IMR-90 (cell line): ENCODE measurements at regions not wholly inside any gene's neighbourhood (a gene's known extent, or its start where the extent isn't known, plus 50 kb on each side); places are given as distances from the start of the nearest gene placed in this dataset.

Experiments used
- CHD1 ChIP-seq: IDR thresholded peaks from 2 replicates; pipeline ENCODE4 v1.6.1; 2012; ENCODE audit warnings: low read depth, low read length, improper control_type of control experiment
- NFE2L2 ChIP-seq: fragments of 150-350 bp; IDR thresholded peaks from 2 replicates; pipeline ENCODE4 v1.6.1; 2016; ENCODE audit warnings: low read depth, mild to moderate bottlenecking, low read length
- RAD21 ChIP-seq: IDR thresholded peaks from 2 replicates; pipeline ENCODE4 v1.6.1; 2012; ENCODE audit warnings: low read length, improper control_type of control experiment
- RFX5 ChIP-seq: IDR thresholded peaks from 2 replicates; pipeline ENCODE4 v1.8.0; 2012; ENCODE audit warnings: low read depth, mild to moderate bottlenecking, low read length, moderate library complexity
- SMC3 ChIP-seq: fragments of 150-350 bp; IDR thresholded peaks from 2 replicates; pipeline ENCODE4 v1.6.1; 2016; ENCODE audit warnings: low read depth, mild to moderate bottlenecking, antibody characterized with exemption, low read length, moderate library complexity
- USF2 ChIP-seq: fragments of 150-350 bp; IDR thresholded peaks from 2 replicates; pipeline ENCODE4 v1.6.1; 2017; ENCODE audit warnings: mild to moderate bottlenecking, antibody characterized with exemption, low read length, low read depth
- TF ChIP-seq, protein P1 (sequence below): conservative IDR thresholded peaks from 2 replicates; pipeline ENCODE4 v1.5.1; 2012; ENCODE audit warnings: mild to moderate bottlenecking, low read depth, low read length, improper control_type of control experiment
- TF ChIP-seq, protein P2 (sequence below): fragments of 150-350 bp; IDR thresholded peaks from 2 replicates; pipeline ENCODE4 v1.6.1; 2016; ENCODE audit warnings: low read depth, mild to moderate bottlenecking, low read length, moderate library complexity, borderline replicate concordance

- TF ChIP-seq SMC3 (no peak), USF2 (no peak), CHD1 (no peak), RAD21 (no peak), NFE2L2 (no peak), RFX5 (no peak)
- TF ChIP-seq, protein P1, sequence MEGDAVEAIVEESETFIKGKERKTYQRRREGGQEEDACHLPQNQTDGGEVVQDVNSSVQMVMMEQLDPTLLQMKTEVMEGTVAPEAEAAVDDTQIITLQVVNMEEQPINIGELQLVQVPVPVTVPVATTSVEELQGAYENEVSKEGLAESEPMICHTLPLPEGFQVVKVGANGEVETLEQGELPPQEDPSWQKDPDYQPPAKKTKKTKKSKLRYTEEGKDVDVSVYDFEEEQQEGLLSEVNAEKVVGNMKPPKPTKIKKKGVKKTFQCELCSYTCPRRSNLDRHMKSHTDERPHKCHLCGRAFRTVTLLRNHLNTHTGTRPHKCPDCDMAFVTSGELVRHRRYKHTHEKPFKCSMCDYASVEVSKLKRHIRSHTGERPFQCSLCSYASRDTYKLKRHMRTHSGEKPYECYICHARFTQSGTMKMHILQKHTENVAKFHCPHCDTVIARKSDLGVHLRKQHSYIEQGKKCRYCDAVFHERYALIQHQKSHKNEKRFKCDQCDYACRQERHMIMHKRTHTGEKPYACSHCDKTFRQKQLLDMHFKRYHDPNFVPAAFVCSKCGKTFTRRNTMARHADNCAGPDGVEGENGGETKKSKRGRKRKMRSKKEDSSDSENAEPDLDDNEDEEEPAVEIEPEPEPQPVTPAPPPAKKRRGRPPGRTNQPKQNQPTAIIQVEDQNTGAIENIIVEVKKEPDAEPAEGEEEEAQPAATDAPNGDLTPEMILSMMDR: no peak
- TF ChIP-seq, protein P2, sequence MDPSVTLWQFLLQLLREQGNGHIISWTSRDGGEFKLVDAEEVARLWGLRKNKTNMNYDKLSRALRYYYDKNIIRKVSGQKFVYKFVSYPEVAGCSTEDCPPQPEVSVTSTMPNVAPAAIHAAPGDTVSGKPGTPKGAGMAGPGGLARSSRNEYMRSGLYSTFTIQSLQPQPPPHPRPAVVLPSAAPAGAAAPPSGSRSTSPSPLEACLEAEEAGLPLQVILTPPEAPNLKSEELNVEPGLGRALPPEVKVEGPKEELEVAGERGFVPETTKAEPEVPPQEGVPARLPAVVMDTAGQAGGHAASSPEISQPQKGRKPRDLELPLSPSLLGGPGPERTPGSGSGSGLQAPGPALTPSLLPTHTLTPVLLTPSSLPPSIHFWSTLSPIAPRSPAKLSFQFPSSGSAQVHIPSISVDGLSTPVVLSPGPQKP: no peak
Observed at GRCh38 chr4:176001151-176002006, 64.3 kb upstream of the WDR17 start.
